Activated T-cell treated with anti-CD3 and anti-CD28 coated beads, Interleukin-2, amount 50 U/mL, for 72 hours (primary cell): ENCODE measurements at regions not wholly inside any gene's neighbourhood (a gene's known extent, or its start where the extent isn't known, plus 50 kb on each side); places are given as distances from the start of the nearest gene placed in this dataset.

ENCODE experiments used
- ATAC-seq, 2 donors: fragments of 150-1000 bp; cut with Tn5 transposase; replicated peaks in 1 of 2; 2 replicates each; pipeline ENCODE4 v1.10.0; 2021; ENCODE audit warnings: moderate library complexity in 2 of 2, mild to moderate bottlenecking in 1 of 2
- DNase-seq, 2 donors: peaks; one replicate each; pipeline ENCODE4 v3.0.0; 2021 to 2022; ENCODE audit warnings: mixed read lengths in 1 of 2
- H3K27ac Mint-ChIP-seq: one replicate; pipeline ENCODE4 v1.8.0; 2022; ENCODE audit warnings: mild to moderate bottlenecking, moderate library complexity, mixed read lengths
- H3K27me3 Mint-ChIP-seq: one replicate; pipeline ENCODE4 v1.8.0; 2022; ENCODE audit warnings: low read depth, mixed read lengths
- H3K36me3 Mint-ChIP-seq, 2 donors: one replicate each; pipeline ENCODE4 v1.8.0; 2022; ENCODE audit warnings: mixed read lengths in 2 of 2, mild to moderate bottlenecking in 1 of 2; ENCODE audit not compliant: insufficient read depth in 2 of 2
- H3K4me1 Mint-ChIP-seq: one replicate; pipeline ENCODE4 v1.8.0; 2022; ENCODE audit warnings: low read depth, mixed read lengths
- H3K4me3 Mint-ChIP-seq, 2 donors: one replicate each; pipeline ENCODE4 v1.8.0; 2022; ENCODE audit warnings: mild to moderate bottlenecking in 2 of 2, mixed read lengths in 2 of 2, moderate library complexity in 2 of 2
- H3K9me3 Mint-ChIP-seq, 2 donors: one replicate each; pipeline ENCODE4 v1.8.0; 2022; ENCODE audit warnings: mixed read lengths in 2 of 2

GRCh38 chr2:65700720-65701119 is 268.3 kb upstream of the SPRED2 start:
- no peaks in the 10 kb centered on the region for H3K36me3 Mint-ChIP-seq
- H3K4me1 Mint-ChIP-seq = no peaks in the 10 kb centered on the region
- no peaks in the 10 kb centered on the region for H3K9me3 Mint-ChIP-seq
- peaks cover 16% of the 10 kb centered on the region for H3K27me3 Mint-ChIP-seq
- H3K4me3 Mint-ChIP-seq = no peak overlapping the region
- ATAC-seq (no peak), DNase-seq (no peak)
- H3K27ac Mint-ChIP-seq = no peak overlapping the region

GRCh38 chr2:65700004-65700651 is 267.7 kb upstream of the SPRED2 start:
- peaks cover 10% of the 10 kb centered on the region for H3K27me3 Mint-ChIP-seq
- no peak for ATAC-seq
- H3K9me3 Mint-ChIP-seq = no peaks in the 10 kb centered on the region
- H3K4me1 Mint-ChIP-seq = no peaks in the 10 kb centered on the region
- no peak overlapping the region for H3K4me3 Mint-ChIP-seq
- DNase-seq = no peak
- no peak overlapping the region for H3K27ac Mint-ChIP-seq
- H3K36me3 Mint-ChIP-seq = no peaks in the 10 kb centered on the region

GRCh38 chr2:65691816-65692215 is 259.4 kb upstream of the SPRED2 start:
- ATAC-seq = no peak
- no peaks in the 10 kb centered on the region for H3K36me3 Mint-ChIP-seq
- no peak overlapping the region for H3K4me3 Mint-ChIP-seq

GRCh38 chr2:65688141-65688886 is 255.9 kb upstream of the SPRED2 start:
- H3K4me3 Mint-ChIP-seq = no peak overlapping the region
- H3K9me3 Mint-ChIP-seq = no peaks in the 10 kb centered on the region
- H3K27me3 Mint-ChIP-seq = peaks cover 16% of the 10 kb centered on the region
- no peaks in the 10 kb centered on the region for H3K36me3 Mint-ChIP-seq
- no peak overlapping the region for H3K27ac Mint-ChIP-seq
- ATAC-seq = no peak
- H3K4me1 Mint-ChIP-seq = no peaks in the 10 kb centered on the region
- no peak for DNase-seq

More at GRCh38 chr2:65691816-65692215, 259.4 kb upstream of the SPRED2 start:
- Mint-ChIP-seq H3K27me3 (peaks cover 18% of the 10 kb centered on the region), H3K27ac (no peak overlapping the region), H3K4me1 (no peaks in the 10 kb centered on the region), H3K9me3 (no peaks in the 10 kb centered on the region)
- no peak for DNase-seq

- Mint-ChIP-seq H3K36me3 (no peaks in the 10 kb centered on the region), H3K9me3 (peaks cover 0 to 2% of the 10 kb centered on the region in 2 donors), H3K4me1 (no peaks in the 10 kb centered on the region), H3K27me3 (peaks cover 12% of the 10 kb centered on the region), H3K27ac (no peak overlapping the region), H3K4me3 (no peak overlapping the region)
- DNase-seq = no peak
- ATAC-seq = no peak
These were observed 255.2 kb upstream of the SPRED2 start for GRCh38 chr2:65687614-65688013.

GRCh38 chr2:65686928-65687521 is 254.6 kb upstream of the SPRED2 start:
- Mint-ChIP-seq H3K27me3 (peaks cover 12% of the 10 kb centered on the region), H3K27ac (no peak overlapping the region), H3K9me3 (peaks cover 0 to 4% of the 10 kb centered on the region in 2 donors), H3K4me3 (no peak overlapping the region), H3K4me1 (no peaks in the 10 kb centered on the region), H3K36me3 (no peaks in the 10 kb centered on the region)
- ATAC-seq (no peak), DNase-seq (no peak)

- ATAC-seq (no peak), DNase-seq (no peak)
- H3K9me3 Mint-ChIP-seq = peaks cover 0 to 4% of the 10 kb centered on the region in 2 donors
- peaks cover 6% of the 10 kb centered on the region for H3K27me3 Mint-ChIP-seq
- no peak overlapping the region for H3K4me3 Mint-ChIP-seq
- H3K4me1 Mint-ChIP-seq = no peaks in the 10 kb centered on the region
- H3K27ac Mint-ChIP-seq = no peak overlapping the region
- no peaks in the 10 kb centered on the region for H3K36me3 Mint-ChIP-seq
These were observed 249.1 kb upstream of the SPRED2 start for GRCh38 chr2:65681503-65681902.

- ATAC-seq (no peak), DNase-seq (no peak)
- Mint-ChIP-seq H3K27me3 (peaks cover 14% of the 10 kb centered on the region), H3K4me1 (no peaks in the 10 kb centered on the region), H3K27ac (no peak overlapping the region), H3K36me3 (no peaks in the 10 kb centered on the region), H3K9me3 (peaks cover 4 to 6% of the 10 kb centered on the region in 2 donors), H3K4me3 (no peak overlapping the region)
These were observed 246.5 kb upstream of the SPRED2 start for GRCh38 chr2:65678779-65679391.

- Mint-ChIP-seq H3K27ac (no peak overlapping the region), H3K27me3 (peaks cover 8% of the 10 kb centered on the region), H3K4me3 (no peak overlapping the region), H3K4me1 (no peaks in the 10 kb centered on the region), H3K36me3 (no peaks in the 10 kb centered on the region), H3K9me3 (peaks cover 0 to 6% of the 10 kb centered on the region in 2 donors)
- no peak for ATAC-seq
- DNase-seq = no peak
These were observed 243.0 kb upstream of the SPRED2 start for GRCh38 chr2:65675350-65675749.

- no peaks in the 10 kb centered on the region for H3K36me3 Mint-ChIP-seq
- peaks cover 1% of the 10 kb centered on the region for H3K4me1 Mint-ChIP-seq
- ATAC-seq (no peak), DNase-seq (no peak)
- H3K27me3 Mint-ChIP-seq = peaks cover 8% of the 10 kb centered on the region
- peaks cover 6 to 12% of the 10 kb centered on the region in 2 donors for H3K9me3 Mint-ChIP-seq
- H3K4me3 Mint-ChIP-seq = no peak overlapping the region
- no peak overlapping the region for H3K27ac Mint-ChIP-seq
These were observed 239.4 kb upstream of the SPRED2 start for GRCh38 chr2:65671670-65672242.

- Mint-ChIP-seq H3K27ac (no peak overlapping the region), H3K4me1 (peaks cover 13% of the 10 kb centered on the region), H3K36me3 (no peaks in the 10 kb centered on the region), H3K4me3 (no peak overlapping the region), H3K27me3 (peaks cover 2% of the 10 kb centered on the region), H3K9me3 (peaks cover 6% of the 10 kb centered on the region in 2 donors)
- ATAC-seq (no peak), DNase-seq (no peak)
These were observed 237.2 kb upstream of the SPRED2 start for GRCh38 chr2:65669574-65669973.

- H3K36me3 Mint-ChIP-seq = no peaks in the 10 kb centered on the region
- no peak overlapping the region for H3K4me3 Mint-ChIP-seq
- peaks cover 13% of the 10 kb centered on the region for H3K4me1 Mint-ChIP-seq
- peaks cover 10% of the 10 kb centered on the region for H3K27me3 Mint-ChIP-seq
- no peak overlapping the region for H3K27ac Mint-ChIP-seq
- peaks cover 6% of the 10 kb centered on the region in 2 donors for H3K9me3 Mint-ChIP-seq
- ATAC-seq (no peak), DNase-seq (no peak)
These were observed 236.3 kb upstream of the SPRED2 start for GRCh38 chr2:65668744-65669143.
